NCI-H748 treated with DMSO at 0.1 percent for 48 hours (cell line): ENCODE measurements at regions not wholly inside any gene's neighbourhood (a gene's known extent, or its start where the extent isn't known, plus 50 kb on each side); places are given as distances from the start of the nearest gene placed in this dataset.
"Not testable (repeated sequence)": the region's sequence is repeated elsewhere in the genome, so short reads cannot be mapped to it uniquely, and the experiment has no call there.

Source experiments
- DNase-seq: peaks from one replicate; lab custom pipeline; 2025; lab: John Stamatoyannopoulos, UW

- not testable (repeated sequence) for DNase-seq
These were observed 722.9 kb downstream of the NTRK3 start for GRCh38 chr15:87533637-87534036.

- no peak for DNase-seq
These were observed 727.7 kb downstream of the NTRK3 start for GRCh38 chr15:87528873-87529272.

GRCh38 chr15:87527875-87528274 is 728.7 kb downstream of the NTRK3 start:
- DNase-seq: no peak

- DNase-seq: no peak
These were observed 729.1 kb downstream of the NTRK3 start for GRCh38 chr15:87527416-87527815.

- no peak for DNase-seq
These were observed 733.0 kb downstream of the NTRK3 start for GRCh38 chr15:87523516-87523915.

GRCh38 chr15:87522997-87523396 is 733.5 kb downstream of the NTRK3 start:
- no peak for DNase-seq

GRCh38 chr15:87518957-87519356 is 737.6 kb downstream of the NTRK3 start:
- no peak for DNase-seq

- DNase-seq: no peak
These were observed 748.5 kb downstream of the NTRK3 start for GRCh38 chr15:87508086-87508485.

- no peak for DNase-seq
These were observed 754.4 kb downstream of the NTRK3 start for GRCh38 chr15:87502173-87502572.

- DNase-seq: peak; percentile 71
These were observed 756.3 kb downstream of the NTRK3 start for GRCh38 chr15:87500240-87500639.

- DNase-seq: no peak
These were observed 758.0 kb downstream of the NTRK3 start for GRCh38 chr15:87498560-87498959.

- DNase-seq: no peak
These were observed 759.7 kb downstream of the NTRK3 start for GRCh38 chr15:87496795-87497194.

- DNase-seq: no peak
These were observed 760.4 kb downstream of the NTRK3 start for GRCh38 chr15:87496109-87496508.

- no peak for DNase-seq
These were observed 762.7 kb downstream of the NTRK3 start for GRCh38 chr15:87493803-87494202.

GRCh38 chr15:87492321-87492720 is 764.2 kb downstream of the NTRK3 start:
- DNase-seq: no peak

GRCh38 chr15:87490666-87491065 is 765.9 kb downstream of the NTRK3 start:
- no peak for DNase-seq

- no peak for DNase-seq
These were observed 766.5 kb downstream of the NTRK3 start for GRCh38 chr15:87489902-87490665.

- DNase-seq: no peak
These were observed 767.1 kb downstream of the NTRK3 start for GRCh38 chr15:87489456-87489855.

- DNase-seq: no peak
These were observed 769.1 kb downstream of the NTRK3 start for GRCh38 chr15:87487484-87487883.

- DNase-seq: no peak
These were observed 773.1 kb downstream of the NTRK3 start for GRCh38 chr15:87483468-87483867.

GRCh38 chr15:87481126-87481525 is 775.4 kb downstream of the NTRK3 start:
- no peak for DNase-seq

GRCh38 chr15:87478687-87479072 is 777.9 kb downstream of the NTRK3 start:
- no peak for DNase-seq

GRCh38 chr15:87477737-87478686 is 778.5 kb downstream of the NTRK3 start:
- DNase-seq: peak; percentile 56
